ENCODE measurements at regions not wholly inside any gene's neighbourhood (a gene's known extent, or its start where the extent isn't known, plus 50 kb on each side); places are given as distances from the start of the nearest gene placed in this dataset.
A peak's percentile ranks its signal among the peaks of the same experiment; 100 is the strongest.

DNA sequence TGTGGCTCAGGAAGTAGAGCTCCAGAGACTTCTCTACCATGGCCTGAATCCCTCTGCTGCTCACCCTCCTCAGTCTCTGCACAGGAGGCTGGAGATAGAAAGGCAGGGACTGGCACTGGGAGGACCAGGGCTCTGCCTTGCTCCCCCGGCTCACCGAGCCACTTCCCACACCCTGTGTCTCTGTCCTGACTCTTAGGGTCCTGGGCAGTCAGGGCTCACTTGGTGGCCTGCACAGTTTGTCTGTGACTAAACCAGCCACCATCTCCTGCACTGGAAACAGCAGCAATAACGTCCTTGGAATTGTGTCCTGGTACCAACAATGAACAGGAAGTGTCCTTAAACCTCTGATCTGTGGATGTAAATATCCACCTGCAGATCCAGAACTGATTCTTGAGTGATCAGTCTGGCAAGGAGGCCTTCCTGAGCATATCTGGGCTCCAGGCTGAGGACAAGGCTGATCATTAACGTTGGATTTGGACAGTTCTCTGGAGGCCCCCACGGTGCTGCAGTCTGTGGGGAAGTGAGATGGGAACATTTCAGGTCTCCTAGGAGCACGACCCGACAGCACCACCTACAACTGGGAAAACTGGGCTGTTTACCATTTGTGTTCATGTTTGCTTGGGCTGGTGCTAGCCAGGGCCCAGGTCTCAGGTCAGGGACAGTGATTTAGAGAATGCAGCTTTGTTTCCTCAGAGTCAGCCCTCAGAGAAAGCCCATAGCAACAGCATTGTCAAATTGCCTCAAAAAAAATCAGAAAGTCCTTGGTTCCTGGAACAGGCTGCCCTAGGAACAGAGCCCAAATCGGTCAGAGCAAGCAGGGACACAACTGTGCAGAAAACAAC is 82.5 kb downstream of the ZNF280B start:
- TF ChIP-seq ZNF547 (CRISPR knock-in tag; IDR thresholded peaks at IDR 0.05): no peak
- no peak for TF ChIP-seq NFYB (CRISPR knock-in tag; IDR thresholded peaks at IDR 0.05)
- peak; percentile 81; the same call in 1 of the 2 replicates for TF ChIP-seq ZFP90 (CRISPR knock-in tag; IDR thresholded peaks at IDR 0.05; ENCODE audit: borderline replicate concordance)
- no peak for TF ChIP-seq CEBPB (IDR thresholded peaks at IDR 0.05; ENCODE audit: borderline replicate concordance, low read depth, low read length)
- TF ChIP-seq SMARCE1 (IDR thresholded peaks at IDR 0.05; ENCODE audit: borderline replicate concordance): no peak
- no peak; the same call in 1 of the 2 replicates for TF ChIP-seq TARDBP (CRISPR knock-in tag; IDR thresholded peaks at IDR 0.05)
- TF ChIP-seq BHLHE40 (IDR thresholded peaks at IDR 0.05; ENCODE audit: low read length): no peak
- TF ChIP-seq HNRNPK (IDR thresholded peaks at IDR 0.05; ENCODE audit: low read depth, low read length, poor library complexity, severe bottlenecking): no peak

Measured in HepG2 (cell line).